H1 (cell line): ENCODE measurements at regions not wholly inside any gene's neighbourhood (a gene's known extent, or its start where the extent isn't known, plus 50 kb on each side); places are given as distances from the start of the nearest gene placed in this dataset.

Source experiments
- CTCF ChIA-PET: fragments of 300-600 bp; sonication (Branson Sonifier 250); formaldehyde crosslinking; loops from one replicate; lab custom pipeline; 2021; ENCODE audit not compliant: partially characterized antibody; lab: Charles Lee
- POLR2A ChIA-PET: fragments of 300-600 bp; sonication (Branson Sonifier 250); formaldehyde crosslinking; loops from one replicate; lab custom pipeline; 2021; ENCODE audit warnings: inconsistent platforms; ENCODE audit not compliant: partially characterized antibody; lab: Charles Lee
- DNase-seq, 2 experiments: peaks; one replicate each; pipeline versions ENCODE4 v3.0.0 to v3.0.0-alpha.2; 2010 to 2022; ENCODE audit warnings: low spot score in 2 of 2, low read depth in 1 of 2, mixed read lengths in 1 of 2
- FAIRE-seq: peaks from 2 replicates; lab custom pipeline; 2011; peaks lifted over from hg19 to GRCh38; lab: Jason Lieb, UNC
- H2AFZ ChIP-seq: 2 replicates; pipeline ENCODE4 v1.8.1; 2012; ENCODE audit warnings: low read length, inconsistent platforms
- H2AK5ac ChIP-seq: 2 replicates; pipeline ENCODE4 v1.6.1; 2013; ENCODE audit warnings: low read depth, low read length
- H2BK120ac ChIP-seq: replicated peaks from 2 replicates; pipeline ENCODE3; 2013; ENCODE audit warnings: low read depth, low read length, inconsistent platforms
- H2BK12ac ChIP-seq: 2 replicates; pipeline ENCODE4 v1.6.1; 2013; ENCODE audit warnings: low read depth, low read length
- H2BK15ac ChIP-seq: 2 replicates; pipeline ENCODE4 v1.6.1; 2013; ENCODE audit warnings: low read length
- H2BK20ac ChIP-seq: 2 replicates; pipeline ENCODE4 v1.6.1; 2013; ENCODE audit warnings: low read length
- H2BK5ac ChIP-seq: 2 replicates; pipeline ENCODE4 v1.6.1; 2013; ENCODE audit warnings: low read depth, low read length
- H3K14ac ChIP-seq: 2 replicates; pipeline ENCODE4 v1.6.1; 2013; ENCODE audit warnings: inconsistent platforms; ENCODE audit not compliant: insufficient read length
- H3K18ac ChIP-seq: 2 replicates; pipeline ENCODE4 v1.6.1; 2013; ENCODE audit warnings: low read length; ENCODE audit errors: extremely low read depth
- H3K23ac ChIP-seq: 2 replicates; pipeline ENCODE4 v1.6.1; 2013; ENCODE audit warnings: inconsistent platforms; ENCODE audit not compliant: insufficient read length
- H3K23me2 ChIP-seq: 2 replicates; pipeline ENCODE4 v1.6.1; 2013; ENCODE audit warnings: low read depth, low read length
- H3K27ac ChIP-seq: 2 replicates; pipeline ENCODE4 v1.6.1; 2011; ENCODE audit warnings: low read depth, low read length, inconsistent platforms
- H3K27me3 ChIP-seq, 4 experiments: replicated peaks in 1 of 4; 1 replicate in 1 of 4; 2 replicates in 3 of 4; pipeline versions ENCODE4 v1.6.1 to v1.8.1; 2011 to 2013; ENCODE audit warnings: low read length in 3 of 4, mild to moderate bottlenecking in 3 of 4, inconsistent platforms in 2 of 4, mixed read lengths in 2 of 4, moderate library complexity in 1 of 4; ENCODE audit not compliant: control insufficient read depth in 3 of 4, insufficient read depth in 3 of 4; ENCODE audit errors: extremely low read depth in 1 of 4
- H3K36me3 ChIP-seq, 4 experiments: 2 replicates each; pipeline versions ENCODE4 v1.6.1 to v1.8.1; 2011 to 2013; ENCODE audit warnings: mild to moderate bottlenecking in 4 of 4, low read length in 3 of 4, moderate library complexity in 2 of 4, control low read depth in 1 of 4, inconsistent platforms in 1 of 4; ENCODE audit not compliant: insufficient read depth in 4 of 4, control insufficient read depth in 2 of 4
- H3K4ac ChIP-seq: replicated peaks from 2 replicates; pipeline ENCODE3; 2013; ENCODE audit warnings: low read length, low read depth, mixed read lengths, inconsistent platforms; ENCODE audit not compliant: insufficient read length
- H3K4me1 ChIP-seq, 4 experiments: replicated peaks in 1 of 4; 1 replicate in 1 of 4; 2 replicates in 3 of 4; pipeline versions ENCODE4 v1.6.1 to v1.8.1; 2011 to 2013; ENCODE audit warnings: low read length in 3 of 4, inconsistent platforms in 2 of 4, mixed read lengths in 1 of 4; ENCODE audit not compliant: insufficient read depth in 4 of 4, control insufficient read depth in 3 of 4
- H3K4me2 ChIP-seq, 2 experiments: 2 replicates each; pipeline versions ENCODE4 v1.6.1 to v1.8.1; 2011 to 2013; ENCODE audit warnings: low read depth in 2 of 2, low read length in 2 of 2, control low read depth in 1 of 2, inconsistent platforms in 1 of 2, mild to moderate bottlenecking in 1 of 2; ENCODE audit not compliant: insufficient read depth in 1 of 2
- H3K4me3 ChIP-seq, 4 experiments: fragments of 200-600, 300-600 bp in 1 of 4; sonication (generic), shearing (Covaris generic), sonication (Bioruptor Twin) in 1 of 4; 2 replicates each; pipeline versions ENCODE4 v1.5.1 to v1.8.1; 2011 to 2016; ENCODE audit warnings: low read length in 4 of 4, low read depth in 3 of 4, control low read depth in 2 of 4, inconsistent platforms in 2 of 4, mild to moderate bottlenecking in 2 of 4, mixed read lengths in 1 of 4, moderate library complexity in 1 of 4; ENCODE audit not compliant: insufficient read depth in 2 of 4; ENCODE audit errors: extremely low read depth in 1 of 4
- H3K56ac ChIP-seq: replicated peaks from 2 replicates; pipeline ENCODE3; 2013; ENCODE audit warnings: low read depth, mild to moderate bottlenecking, mixed read lengths, low read length, inconsistent platforms; ENCODE audit not compliant: insufficient read length
- H3K79me1 ChIP-seq: 2 replicates; pipeline ENCODE4 v1.6.1; 2013; ENCODE audit warnings: low read depth, low read length, control low read depth
- H3K79me2 ChIP-seq, 2 experiments: 2 replicates each; pipeline versions ENCODE4 v1.6.1 to v1.8.1; 2012 to 2013; ENCODE audit warnings: low read length in 2 of 2, mild to moderate bottlenecking in 2 of 2, inconsistent platforms in 1 of 2; ENCODE audit not compliant: insufficient read depth in 2 of 2, control insufficient read depth in 1 of 2
- H3K9ac ChIP-seq, 4 experiments: replicated peaks in 1 of 4; 1 replicate in 1 of 4; 2 replicates in 3 of 4; pipeline versions ENCODE4 v1.6.1 to v1.8.1; 2011 to 2013; ENCODE audit warnings: low read depth in 3 of 4, low read length in 3 of 4, control low read depth in 2 of 4, mild to moderate bottlenecking in 2 of 4, moderate library complexity in 2 of 4, inconsistent platforms in 1 of 4; ENCODE audit errors: extremely low read depth in 1 of 4
- H3K9me3 ChIP-seq, 2 experiments: 2 replicates each; pipeline versions ENCODE4 v1.6.1 to v1.8.1; 2012 to 2013; ENCODE audit warnings: mild to moderate bottlenecking in 2 of 2, moderate library complexity in 2 of 2, control low read depth in 1 of 2, inconsistent platforms in 1 of 2, low read depth in 1 of 2, low read length in 1 of 2, mixed read lengths in 1 of 2; ENCODE audit not compliant: insufficient read depth in 2 of 2
- H4K20me1 ChIP-seq, 2 experiments: replicated peaks in 1 of 2; 2 replicates each; pipeline versions ENCODE3 to v1.8.1; 2011 to 2013; ENCODE audit warnings: inconsistent platforms in 2 of 2, low read length in 2 of 2, mild to moderate bottlenecking in 1 of 2; ENCODE audit not compliant: insufficient read depth in 2 of 2, control insufficient read depth in 1 of 2
- H4K5ac ChIP-seq: 2 replicates; pipeline ENCODE4 v1.6.1; 2013; ENCODE audit warnings: low read length, low read depth, mixed read lengths, inconsistent platforms; ENCODE audit not compliant: insufficient read length
- H4K8ac ChIP-seq: 2 replicates; pipeline ENCODE4 v1.8.0; 2013; ENCODE audit warnings: mild to moderate bottlenecking, moderate library complexity, low read length, inconsistent platforms; ENCODE audit not compliant: insufficient read depth; ENCODE audit errors: extremely low read depth
- H4K91ac ChIP-seq: replicated peaks from 2 replicates; pipeline ENCODE3; 2013; ENCODE audit warnings: low read length, mixed read lengths, inconsistent platforms; ENCODE audit not compliant: insufficient read length
- EGR1 ChIP-seq: IDR thresholded peaks from 2 replicates; pipeline ENCODE4 v1.6.1; 2011; ENCODE audit warnings: low read depth, low read length, borderline replicate concordance
- GABPA ChIP-seq: IDR thresholded peaks from 2 replicates; pipeline ENCODE4 v1.6.1; 2011; ENCODE audit warnings: mild to moderate bottlenecking, low read length, moderate library complexity, borderline replicate concordance; ENCODE audit not compliant: insufficient read depth
- GTF2F1 ChIP-seq: IDR thresholded peaks from 2 replicates; pipeline ENCODE4 v1.6.1; 2012; ENCODE audit warnings: low read depth, low read length, improper control_type of control experiment, borderline replicate concordance
- KDM5A ChIP-seq: fragments of 200-600 bp; IDR thresholded peaks from 2 replicates; pipeline ENCODE4 v1.7.1; 2012; ENCODE audit warnings: mild to moderate bottlenecking, low read length, inconsistent platforms, mixed read lengths
- SP2 ChIP-seq: IDR thresholded peaks from 2 replicates; pipeline ENCODE4 v1.6.1; 2012; ENCODE audit warnings: mild to moderate bottlenecking, low read length, inconsistent platforms
- TBP ChIP-seq: IDR thresholded peaks from 2 replicates; pipeline ENCODE4 v1.6.1; 2011; ENCODE audit warnings: low read depth, low read length, improper control_type of control experiment
- YY1 ChIP-seq: IDR thresholded peaks from 2 replicates; pipeline ENCODE4 v1.6.1; 2011; ENCODE audit warnings: low read depth, mild to moderate bottlenecking, low read length
- WGBS, 2 experiments: shearing (Covaris generic) in 1 of 2; methylation state at CpG; one replicate each; pipeline versions ENCODE4 v1.1.6 to v1.1.7; 2013 to 2015; ENCODE audit warnings: low lambda C conversion rate in 2 of 2, mixed read lengths in 2 of 2, inconsistent platforms in 1 of 2, low coverage in 1 of 2, missing lambda C conversion rate in 1 of 2; ENCODE audit not compliant: insufficient replicate concordance in 2 of 2, insufficient coverage in 1 of 2, insufficient read length in 1 of 2; ENCODE audit errors: extremely low coverage in 1 of 2, missing lambda C conversion rate in 1 of 2; 5-methylcytosine and 5-hydroxymethylcytosine counted together

DNA sequence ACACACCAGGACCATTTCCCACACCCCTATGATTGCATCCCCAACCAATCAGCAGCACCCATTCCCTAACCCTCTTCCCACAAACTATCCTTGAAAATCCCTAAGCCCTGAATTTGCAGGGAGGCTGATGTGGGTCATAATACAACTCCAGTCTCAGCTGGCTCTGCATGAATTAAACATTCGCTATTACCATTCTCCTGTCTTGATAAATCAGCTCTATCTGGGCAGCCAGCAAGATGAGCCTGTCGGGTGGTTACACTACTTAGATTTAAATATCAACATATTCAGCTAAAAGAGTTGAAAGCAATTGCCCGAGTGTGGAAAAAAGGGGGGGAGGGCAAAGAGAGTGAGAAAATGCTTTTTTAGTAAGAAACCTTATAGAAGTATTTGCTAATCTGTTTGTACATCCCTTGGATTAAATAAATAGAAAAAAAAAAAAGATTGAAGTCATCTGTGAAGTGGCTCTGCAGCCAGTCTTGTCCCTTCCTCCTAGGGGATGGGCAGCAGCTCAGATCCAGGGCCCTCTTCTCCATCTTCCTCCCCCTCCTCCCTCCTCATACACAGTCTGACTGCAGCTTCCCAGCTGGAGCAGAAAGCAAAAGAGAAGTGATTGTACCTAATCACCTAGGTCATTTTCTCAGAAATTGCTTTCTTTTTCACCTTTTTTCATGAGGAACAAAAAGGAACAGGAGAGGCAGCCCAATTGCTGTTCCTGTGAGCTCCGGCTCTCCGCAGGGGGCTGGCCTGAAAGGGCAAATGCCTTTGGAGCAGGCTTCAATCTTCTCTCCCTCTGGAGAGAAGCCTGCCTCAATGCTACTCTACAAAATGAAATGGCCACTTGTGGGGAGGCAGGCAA is 356.6 kb upstream of the SULF2 start:
- Histone ChIP-seq H3K79me2 (no peaks in the 10 kb centered on the region), H4K20me1 (no peaks in the 10 kb centered on the region), H2BK5ac (no peak overlapping the region), H3K14ac (no peak overlapping the region), H3K27ac (no peak overlapping the region), H2BK15ac (no peak overlapping the region), H3K4ac (no peak overlapping the region), H4K91ac (no peak overlapping the region), H3K4me1 (peaks cover 0 to 3% (median 0%) of the 10 kb centered on the region in 4 experiments; a peak in 2 of 7 replicates), H3K36me3 (no peaks in the 10 kb centered on the region), H2BK120ac (no peak overlapping the region), H4K5ac (no peak overlapping the region), H2AK5ac (no peak overlapping the region), H3K4me3 (no peak overlapping the region), H3K23me2 (no peaks in the 10 kb centered on the region), H3K4me2 (no peak overlapping the region), H3K9ac (no peak overlapping the region), H2BK20ac (no peak overlapping the region), H3K18ac (no peak overlapping the region), H3K9me3 (peaks cover 8 to 9% of the 10 kb centered on the region in 2 experiments), H2AFZ (no peak overlapping the region; the same call in 1 of the 2 replicates), H3K79me1 (no peaks in the 10 kb centered on the region), H2BK12ac (no peak overlapping the region), H3K27me3 (no peaks in the 10 kb centered on the region; a peak in 2 of 7 replicates), H3K56ac (no peak overlapping the region), H4K8ac (no peak overlapping the region), H3K23ac (no peak overlapping the region)
- ChIA-PET POLR2A (interaction anchor here (0.7 kb wide), 1 partner anchor 478 kb away, joined by 3 read pairs; no protein-coding TSS in a partner anchor), CTCF (interaction anchor here (0.5 to 1.5 kb wide), 2 partner anchors 12 to 334 kb away, joined by 3 to 4 read pairs; no protein-coding TSS in a partner anchor)
- TF ChIP-seq SP2 (no peak), EGR1 (no peak), YY1 (no peak), KDM5A (no peak), GABPA (no peak), TBP (no peak), GTF2F1 (no peak)
- WGBS, 2 experiments: 94% methylated on average over 5 of the region's 5 CpGs; no CpG with 5 or more reads in 1 of the 2 experiments
- FAIRE-seq: no peak
- DNase-seq: no peak
